Endothelial cell of umbilical vein (primary cell): ENCODE measurements at regions not wholly inside any gene's neighbourhood (a gene's known extent, or its start where the extent isn't known, plus 50 kb on each side); places are given as distances from the start of the nearest gene placed in this dataset.

ENCODE experiments used
- CTCF ChIP-seq, 2 donors: IDR thresholded peaks; 1 replicate in 1 of 2; 2 replicates in 1 of 2; pipeline ENCODE4 v1.5.1; 2011; ENCODE audit warnings: low read length in 2 of 2, mild to moderate bottlenecking in 2 of 2, moderate library complexity in 2 of 2, control low read depth in 1 of 2, inconsistent platforms in 1 of 2, low read depth in 1 of 2; ENCODE audit not compliant: insufficient read depth in 1 of 2; ENCODE audit errors: extremely low read depth in 1 of 2
- EZH2 ChIP-seq: IDR thresholded peaks from 2 replicates; pipeline ENCODE4 v1.6.1; 2012; ENCODE audit warnings: borderline replicate concordance, low read depth, mild to moderate bottlenecking, moderate library complexity, low read length, inconsistent platforms; ENCODE audit not compliant: severe bottlenecking
- GATA2 ChIP-seq: IDR thresholded peaks from 2 replicates; pipeline ENCODE4 v1.7.0; 2011; ENCODE audit warnings: low read depth, mild to moderate bottlenecking, moderate library complexity, mixed read lengths, low read length; ENCODE audit not compliant: insufficient read length, insufficient read depth
- JUN ChIP-seq: IDR thresholded peaks from 2 replicates; pipeline ENCODE4 v1.6.1; 2011; ENCODE audit warnings: borderline replicate concordance, low read depth; ENCODE audit not compliant: insufficient read length, insufficient read depth
- MAX ChIP-seq: IDR thresholded peaks from 2 replicates; pipeline ENCODE4 v1.6.1; 2011; ENCODE audit not compliant: insufficient read depth, insufficient read length
- POLR2A ChIP-seq: IDR thresholded peaks from 2 replicates; pipeline ENCODE4 v1.6.1; 2012; ENCODE audit warnings: low read depth, mild to moderate bottlenecking, control low read depth, low read length
- POLR2AphosphoS5 ChIP-seq: IDR thresholded peaks from 2 replicates; pipeline ENCODE4 v1.6.1; 2012; ENCODE audit warnings: low read depth, mild to moderate bottlenecking, control low read depth, low read length, moderate library complexity; ENCODE audit not compliant: insufficient read depth

- TF ChIP-seq CTCF (IDR thresholded peaks at IDR 0.05; ENCODE audit: extremely low read depth in 1 of 2, insufficient read depth in 1 of 2, low read depth in 1 of 2, low read length in 2 of 2) (no peak), MAX (no peak), POLR2AphosphoS5 (no peak), EZH2 (no peak), POLR2A (no peak), JUN (no peak), GATA2 (no peak)
These were observed 331.5 kb downstream of the SAMD5 start for GRCh38 chr6:147839708-147840610.
